SH-SY5Y (cell line): ENCODE measurements at regions not wholly inside any gene's neighbourhood (a gene's known extent, or its start where the extent isn't known, plus 50 kb on each side); places are given as distances from the start of the nearest gene placed in this dataset.

Experiments used
- GATA2 ChIP-seq: IDR thresholded peaks from 2 replicates; pipeline ENCODE4 v1.6.1; 2011; ENCODE audit warnings: mild to moderate bottlenecking, low read depth, low read length
- GATA3 ChIP-seq: IDR thresholded peaks from 2 replicates; pipeline ENCODE4 v1.6.1; 2011; ENCODE audit warnings: low read depth, mild to moderate bottlenecking, low read length, moderate library complexity

DNA sequence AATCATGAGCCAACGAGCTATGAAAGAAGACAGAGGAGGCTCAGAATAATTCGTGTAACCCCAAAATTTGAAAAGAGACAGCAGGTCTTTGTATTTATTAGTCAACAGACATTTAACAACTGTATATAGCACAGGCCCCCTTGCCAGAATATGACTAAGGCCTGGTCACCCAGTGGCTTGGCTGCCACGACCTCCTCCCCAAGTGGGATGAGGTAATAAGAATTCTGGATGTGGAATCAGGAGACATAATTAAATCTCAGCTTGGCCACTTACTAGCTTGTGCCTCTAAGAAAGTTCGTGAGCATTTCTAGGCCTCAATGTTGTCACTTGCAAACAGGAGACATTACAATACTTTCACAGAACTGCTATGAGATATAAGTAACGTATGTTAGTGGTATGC, 134.2 kb upstream of the TNFSF4 start:
- no peak for TF ChIP-seq GATA2
- TF ChIP-seq GATA3 = no peak
